ENCODE measurements at regions not wholly inside any gene's neighbourhood (a gene's known extent, or its start where the extent isn't known, plus 50 kb on each side); places are given as distances from the start of the nearest gene placed in this dataset.
"Not testable (repeated sequence)": the region's sequence is repeated elsewhere in the genome, so short reads cannot be mapped to it uniquely, and the experiment has no call there.

- no peak for DNase-seq (ENCODE audit: low read depth, low spot score)
Observed at GRCh38 chr2:234565842-234566619, 69.2 kb upstream of the ARL4C start.

DNA sequence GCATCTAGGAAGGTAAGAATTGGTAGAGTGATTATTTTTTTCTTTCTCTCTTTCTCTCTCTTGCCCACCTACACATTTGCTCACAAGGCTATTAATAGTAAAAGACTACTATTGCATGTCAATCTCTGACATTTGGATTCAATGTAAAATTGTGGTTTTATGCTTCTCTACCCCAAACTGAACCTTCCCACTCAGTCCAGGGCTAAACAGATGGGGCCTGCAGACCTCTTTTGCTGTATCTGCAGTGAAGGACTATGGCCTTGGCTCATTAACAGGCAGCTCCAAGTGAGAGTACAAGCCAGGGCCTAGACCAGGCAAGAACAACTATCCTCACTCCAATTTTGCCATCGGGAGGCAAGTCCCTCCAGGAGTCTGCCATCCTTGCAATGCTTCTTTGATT, 68.3 kb upstream of the ARL4C start:
- DNase-seq (ENCODE audit: low read depth, low spot score) = no peak

GRCh38 chr2:234564699-234565098, 67.8 kb upstream of the ARL4C start:
- DNase-seq (ENCODE audit: low read depth, low spot score) = no peak

DNA sequence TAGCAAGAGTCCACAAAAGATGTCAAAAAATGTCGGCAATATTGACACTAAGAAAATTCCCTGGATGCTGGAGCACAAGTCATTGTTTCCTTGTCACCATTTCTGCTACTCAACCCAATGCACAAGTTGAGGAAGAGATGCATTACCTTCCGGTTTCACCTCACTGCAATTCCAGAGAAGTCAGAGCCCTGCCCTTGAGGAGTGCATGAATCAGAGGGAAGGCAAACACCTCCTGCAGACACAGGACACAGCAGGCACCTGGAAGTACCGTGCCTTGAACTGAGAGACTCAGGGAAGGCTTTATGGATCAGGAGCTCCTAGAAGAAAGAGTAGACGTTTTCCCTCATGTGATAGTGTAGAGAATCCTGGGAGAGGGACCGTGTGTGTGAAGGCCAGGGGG, 62.7 kb upstream of the ARL4C start:
- no peak for DNase-seq (ENCODE audit: low read depth, low spot score)

- DNase-seq (ENCODE audit: low read depth, low spot score) = no peak
Observed at GRCh38 chr2:234558642-234559041, 61.8 kb upstream of the ARL4C start.

DNA sequence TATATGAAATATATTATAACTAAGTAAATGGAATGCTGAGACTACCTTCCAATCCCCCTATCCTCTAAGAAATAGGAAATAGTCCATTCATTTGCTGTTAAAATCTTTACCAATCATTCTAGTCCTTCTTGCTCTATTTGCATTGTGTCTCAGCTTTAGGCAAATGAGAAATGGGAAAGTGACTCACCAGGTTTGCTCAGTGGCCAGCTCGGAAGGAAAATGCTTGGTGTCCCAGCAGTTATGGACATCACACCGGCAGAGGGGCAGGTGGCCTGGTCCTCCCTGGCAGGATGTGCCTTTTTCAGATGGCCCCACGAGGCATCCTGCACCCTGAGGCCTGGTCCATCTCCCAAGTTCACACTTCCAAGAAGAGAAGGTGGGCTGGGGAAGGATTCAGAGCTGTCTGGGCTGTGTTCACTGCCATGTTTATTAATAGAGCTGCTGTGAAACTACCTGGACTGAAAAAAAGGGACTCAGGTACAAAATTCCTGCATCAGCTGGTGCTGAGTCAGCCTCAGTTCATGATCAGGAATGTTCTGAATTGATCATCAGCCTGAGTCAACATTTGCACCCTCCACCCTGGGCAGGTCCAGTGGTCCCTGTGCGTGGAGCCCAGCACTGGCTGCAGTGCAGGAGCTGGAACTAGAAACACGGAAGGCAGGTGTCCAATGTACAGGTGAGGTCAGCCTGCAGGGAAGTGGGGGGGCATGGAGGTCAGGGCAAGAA, 60.1 kb upstream of the ARL4C start:
- DNase-seq (ENCODE audit: low read depth, low spot score) = no peak

DNA sequence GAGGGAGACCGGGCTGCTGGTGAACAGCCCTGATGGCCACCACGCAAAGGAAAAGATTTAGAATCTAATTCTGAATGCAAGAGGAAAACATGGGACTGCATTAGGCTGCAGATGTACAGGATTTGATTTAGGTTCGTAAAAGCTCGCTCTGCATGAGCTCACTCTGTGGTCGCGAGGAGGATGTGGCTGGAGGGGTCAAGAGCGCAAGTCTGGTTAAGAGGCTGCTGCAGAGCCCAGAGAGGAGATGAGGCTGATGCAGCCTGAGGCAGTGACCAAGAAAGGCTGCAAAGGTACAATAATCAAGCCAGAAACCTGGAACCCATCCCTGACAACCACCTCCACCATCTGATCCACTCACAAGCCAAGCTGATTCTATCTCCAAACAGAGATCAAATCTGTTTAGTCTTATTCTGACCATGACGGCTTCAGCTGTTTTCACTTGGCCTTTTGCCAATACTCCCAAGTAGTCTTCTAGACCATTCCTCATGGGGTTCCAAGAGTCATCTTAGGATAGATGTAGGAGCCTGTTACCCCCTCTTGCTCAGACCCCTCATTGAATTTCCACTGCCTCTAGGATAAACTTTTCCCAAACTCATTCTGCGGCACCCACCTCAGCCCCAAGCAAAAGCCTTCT, 58.9 kb upstream of the ARL4C start:
- DNase-seq (ENCODE audit: low read depth, low spot score) = peak; percentile 46

GRCh38 chr2:234555161-234555560, 58.3 kb upstream of the ARL4C start:
- DNase-seq (ENCODE audit: low read depth, low spot score) = no peak

- DNase-seq (ENCODE audit: low read depth, low spot score) = not testable (repeated sequence)
Observed at GRCh38 chr2:234553223-234553622, 56.3 kb upstream of the ARL4C start.

DNA sequence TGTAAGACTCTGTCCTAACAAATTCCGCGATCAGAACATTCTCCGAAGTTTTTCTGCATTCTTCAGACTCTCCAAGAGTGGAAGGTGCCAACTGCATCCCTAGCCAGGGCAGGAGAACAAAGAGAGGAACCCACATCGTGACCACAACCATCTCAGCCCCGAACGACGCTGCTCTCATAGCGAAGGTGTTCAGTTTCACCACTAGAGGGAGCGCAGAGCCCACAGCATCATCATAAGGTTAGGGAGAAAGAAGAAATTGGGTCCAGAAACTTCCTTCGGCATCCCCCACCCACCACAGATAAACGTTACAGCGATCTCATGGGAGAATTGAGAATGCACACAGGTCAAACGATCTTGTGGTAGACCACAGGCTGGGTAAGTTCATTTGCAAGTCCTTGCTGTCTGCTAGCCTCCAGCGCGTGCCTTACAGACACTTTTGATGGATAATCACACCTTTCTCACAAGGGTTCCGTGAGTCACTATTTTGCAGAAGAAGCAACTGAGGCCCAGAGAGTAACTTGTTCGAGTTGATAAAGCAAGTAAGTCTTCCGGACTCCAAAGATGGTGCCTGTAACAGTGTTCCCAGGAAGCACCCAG, 53.7 kb upstream of the ARL4C start:
- DNase-seq (ENCODE audit: low read depth, low spot score) = peak; percentile 43

DNA sequence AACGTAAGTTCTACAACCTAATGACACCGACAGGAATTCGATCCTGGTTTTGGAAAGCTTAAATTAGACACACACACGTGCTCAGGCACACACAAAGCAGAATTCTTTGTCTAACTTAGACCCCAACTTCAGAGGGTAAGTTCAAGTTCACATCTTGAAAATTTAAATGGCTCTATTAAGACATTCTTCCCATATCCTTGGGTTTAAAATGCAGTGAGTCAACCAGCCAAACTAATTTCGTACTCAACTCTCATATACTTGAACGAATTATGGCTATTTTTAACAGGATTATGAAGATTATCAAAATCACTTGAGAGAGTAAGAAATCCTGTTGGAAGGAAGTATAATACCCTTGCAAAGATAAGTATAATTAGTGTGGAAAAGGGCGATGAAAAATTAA, 53.2 kb upstream of the ARL4C start:
- DNase-seq (ENCODE audit: low read depth, low spot score) = no peak

DNA sequence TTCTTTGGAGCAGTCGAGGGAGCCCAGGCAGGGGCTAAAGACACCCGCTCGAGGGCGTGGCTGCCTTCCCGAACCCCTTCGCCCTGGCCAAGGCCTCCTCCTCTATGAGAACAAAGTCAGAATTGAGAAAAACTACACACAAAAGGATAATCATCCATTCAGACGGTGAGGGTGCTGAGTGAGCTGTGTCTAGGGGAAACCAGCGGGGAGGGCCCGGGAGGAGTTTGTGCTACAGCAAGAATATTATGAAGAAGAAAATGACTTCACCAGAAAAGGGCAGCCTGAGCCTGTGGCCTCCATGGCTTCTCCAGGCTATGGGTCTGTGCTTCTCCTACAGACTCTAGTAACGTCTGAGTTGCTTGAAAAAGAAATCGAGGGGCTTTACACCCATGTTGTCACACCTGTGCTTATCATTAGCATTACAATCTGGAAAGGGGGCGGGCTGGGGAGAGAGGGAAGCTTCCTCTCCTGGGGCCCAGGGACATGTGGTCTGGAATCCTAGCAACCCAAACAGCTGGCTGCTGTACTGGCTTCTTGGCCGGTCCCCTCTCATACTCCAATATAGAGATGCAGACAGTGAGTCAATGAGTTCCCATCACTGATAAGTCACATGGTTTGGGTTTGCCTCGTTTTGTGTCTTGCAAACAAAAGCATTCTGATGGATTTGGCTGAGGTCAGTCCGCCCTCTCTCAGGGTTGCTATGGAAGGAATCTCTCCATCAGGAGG, 52.0 kb upstream of the ARL4C start:
- DNase-seq (ENCODE audit: low read depth, low spot score) = no peak

- DNase-seq (ENCODE audit: low read depth, low spot score) = no peak
Observed at GRCh38 chr2:234546770-234547169, 49.9 kb upstream of the ARL4C start.
